Inflammatory macrophage treated with lipopolysaccharide for 4 hours (primary cell): ENCODE measurements at regions not wholly inside any gene's neighbourhood (a gene's known extent, or its start where the extent isn't known, plus 50 kb on each side); places are given as distances from the start of the nearest gene placed in this dataset.
"Not testable (repeated sequence)": the region's sequence is repeated elsewhere in the genome, so short reads cannot be mapped to it uniquely, and the experiment has no call there.

ENCODE experiments used
- DNase-seq: peaks from one replicate; pipeline ENCODE4 v3.0.0-alpha.2; 2020

DNA sequence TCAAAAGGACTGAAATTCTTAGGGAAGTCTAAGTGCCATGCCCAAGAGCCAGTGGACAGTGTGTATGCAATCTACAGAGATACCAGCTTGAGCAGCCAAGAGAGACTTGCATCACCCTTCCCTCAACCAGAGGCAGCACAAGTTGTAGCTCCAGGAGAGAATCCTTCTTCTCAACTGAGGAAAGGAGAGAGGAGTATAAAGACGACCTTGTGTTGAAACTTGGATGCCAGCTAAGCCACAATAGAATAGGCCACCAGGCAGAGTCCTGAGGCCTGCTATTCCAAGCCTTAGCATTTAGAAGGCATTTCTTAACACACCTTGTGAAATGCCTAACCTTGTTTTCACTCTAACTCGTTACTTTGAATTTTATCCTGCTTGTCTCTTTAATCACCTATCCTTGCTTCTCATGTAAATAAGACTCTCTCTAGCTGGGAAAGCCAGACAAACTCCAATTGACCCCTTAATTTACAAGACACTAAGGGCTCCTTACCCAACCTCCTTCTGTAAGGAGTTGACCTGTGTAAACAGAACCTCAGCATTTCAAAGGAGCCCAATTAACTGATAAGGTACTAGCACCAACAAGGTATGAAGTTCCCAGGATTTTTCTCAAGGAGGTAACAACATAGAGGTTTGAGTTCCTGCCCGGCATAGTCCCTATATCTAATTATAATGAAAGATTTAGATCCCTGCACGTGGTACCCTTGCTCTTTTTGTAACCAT, 738.8 kb downstream of the AMY1C start:
- no peak for DNase-seq

DNA sequence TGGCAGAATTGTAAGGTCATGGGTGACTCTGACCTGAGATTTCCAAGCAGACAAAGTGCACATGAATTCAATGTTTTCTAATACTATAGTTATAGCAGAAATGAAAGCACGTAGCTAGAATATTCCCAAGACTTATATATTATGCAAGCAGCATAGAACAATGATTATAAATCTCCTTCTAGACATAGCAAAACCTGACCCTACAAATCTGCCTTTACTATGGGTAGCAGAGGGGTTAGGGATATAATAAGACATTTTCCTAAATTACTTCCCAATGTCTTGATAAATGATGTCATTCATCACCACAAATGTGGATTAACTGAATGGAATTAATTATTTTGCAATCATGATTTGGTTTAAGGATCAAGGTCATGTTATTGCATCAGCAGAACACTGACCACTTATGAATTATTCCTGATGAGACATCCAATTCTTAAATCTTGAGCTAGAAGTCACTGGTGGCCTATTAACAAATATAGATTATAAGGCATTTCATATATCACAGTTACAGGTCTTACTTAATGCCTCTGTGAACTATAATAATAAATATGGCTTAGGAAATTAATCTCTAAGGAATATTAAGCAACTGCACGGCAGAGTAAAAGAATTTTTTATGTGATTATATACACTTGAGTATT, 776.6 kb downstream of the AMY1C start:
- DNase-seq: no peak

DNA sequence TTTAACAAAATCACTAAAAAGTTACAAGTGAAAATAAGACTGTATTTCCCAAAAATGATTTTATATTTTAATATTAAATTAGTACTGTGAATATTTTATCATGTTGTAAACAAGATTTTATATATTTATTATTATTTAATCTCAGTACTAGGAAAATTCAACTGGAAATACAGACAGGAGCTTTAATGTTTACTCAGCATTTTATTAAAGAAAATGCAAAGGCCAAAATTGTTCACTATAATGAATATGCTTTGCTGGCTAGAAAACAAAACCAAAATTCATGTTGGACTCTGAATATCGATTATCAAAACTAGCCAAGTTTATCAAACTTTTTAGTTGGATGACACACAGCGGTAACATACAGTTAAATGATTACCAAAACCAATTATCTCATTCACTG, 782.3 kb downstream of the AMY1C start:
- no peak for DNase-seq

DNA sequence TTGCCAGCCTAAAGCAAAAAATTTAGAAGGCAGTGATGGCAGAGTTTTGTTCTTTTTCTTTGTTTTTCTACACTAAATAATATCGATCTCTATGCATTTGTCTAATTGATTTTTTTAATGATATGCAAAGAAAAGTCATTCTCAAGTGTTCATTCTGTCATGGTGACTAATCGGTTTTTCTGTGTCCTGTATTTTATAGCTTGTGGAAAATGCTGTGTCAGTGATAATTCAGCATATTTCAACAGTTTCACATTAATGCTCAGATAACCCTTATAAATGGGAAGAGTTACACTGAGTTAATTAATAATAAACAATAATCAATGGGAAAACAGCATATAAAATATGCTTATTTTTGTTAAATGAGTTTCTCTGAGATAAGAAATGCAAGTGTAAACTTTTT, 824.9 kb downstream of the AMY1C start:
- DNase-seq: no peak

DNA sequence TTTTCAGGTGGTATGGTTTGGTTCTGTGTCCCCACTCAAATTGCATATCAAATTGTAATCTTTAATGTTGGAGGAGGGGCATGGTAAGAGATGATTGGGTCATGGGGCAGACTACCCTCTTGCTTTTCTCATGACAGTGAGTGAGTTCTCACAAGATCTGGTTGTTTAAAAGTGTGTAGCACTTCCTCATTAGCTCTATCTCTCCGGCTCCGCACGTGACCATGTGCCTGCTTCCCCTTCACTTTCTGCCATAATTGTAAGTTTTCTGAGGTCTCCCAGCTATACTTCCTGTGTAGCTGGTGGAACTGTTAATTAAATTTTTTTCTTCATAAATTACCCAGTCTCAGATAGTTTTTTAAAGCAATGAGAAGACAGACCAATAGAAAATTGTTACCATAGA, 843.2 kb downstream of the AMY1C start:
- no peak for DNase-seq

DNA sequence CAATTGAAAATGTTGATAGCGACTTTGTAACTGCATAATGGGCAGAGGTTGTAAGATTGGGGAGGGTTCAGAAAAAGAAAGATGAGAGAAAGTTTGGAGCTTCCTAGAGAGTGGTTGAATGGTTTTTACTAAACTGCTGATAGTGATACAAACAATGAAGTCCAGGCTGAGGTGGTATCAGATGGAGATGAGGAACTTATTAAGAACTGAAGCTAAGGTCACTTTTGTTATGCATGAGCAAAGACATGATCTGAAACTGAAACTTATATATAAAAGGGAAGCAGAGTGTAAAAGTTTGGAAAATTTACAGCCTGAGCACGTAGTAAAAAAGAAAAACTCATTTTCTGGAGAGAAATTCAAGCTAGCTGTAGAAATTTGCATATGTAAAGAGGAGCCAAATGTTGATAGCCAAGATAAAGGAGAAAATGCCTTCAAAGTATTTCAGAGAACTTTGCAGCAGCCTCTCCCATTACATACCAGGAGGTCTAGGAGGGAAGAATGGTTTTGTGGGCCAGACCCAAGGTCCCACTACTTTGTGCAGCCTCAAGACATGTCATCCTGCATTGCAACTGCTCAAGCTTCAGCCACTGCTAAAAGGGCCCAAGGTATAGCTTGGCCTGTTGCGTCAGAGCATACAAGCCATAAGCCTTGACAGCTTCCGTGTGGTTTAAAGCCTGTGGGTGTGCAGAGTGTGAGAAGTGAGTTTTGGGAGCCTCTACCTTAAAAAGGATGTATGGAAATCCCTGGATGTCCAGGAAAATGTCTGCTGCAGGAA, 843.9 kb downstream of the AMY1C start:
- no peak for DNase-seq

DNA sequence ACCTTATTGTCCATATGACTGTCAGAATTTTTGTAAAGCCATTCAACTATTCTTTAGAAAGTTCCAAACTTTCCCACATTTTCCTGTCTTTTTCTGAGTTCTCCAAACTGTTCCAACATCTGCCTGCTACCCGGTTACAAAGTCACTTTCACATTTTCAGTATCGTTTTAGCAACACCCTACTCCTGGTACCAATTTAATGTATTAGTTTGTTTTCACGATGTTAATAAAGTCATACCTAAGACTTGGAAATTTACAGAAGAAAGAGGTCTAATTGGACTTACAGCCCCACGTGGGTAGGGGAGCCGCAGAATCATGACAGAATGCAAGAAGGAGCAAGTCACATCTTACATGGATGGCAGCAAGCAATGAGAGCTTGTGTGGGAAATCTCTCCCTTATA, 867.8 kb downstream of the AMY1C start:
- no peak for DNase-seq

DNA sequence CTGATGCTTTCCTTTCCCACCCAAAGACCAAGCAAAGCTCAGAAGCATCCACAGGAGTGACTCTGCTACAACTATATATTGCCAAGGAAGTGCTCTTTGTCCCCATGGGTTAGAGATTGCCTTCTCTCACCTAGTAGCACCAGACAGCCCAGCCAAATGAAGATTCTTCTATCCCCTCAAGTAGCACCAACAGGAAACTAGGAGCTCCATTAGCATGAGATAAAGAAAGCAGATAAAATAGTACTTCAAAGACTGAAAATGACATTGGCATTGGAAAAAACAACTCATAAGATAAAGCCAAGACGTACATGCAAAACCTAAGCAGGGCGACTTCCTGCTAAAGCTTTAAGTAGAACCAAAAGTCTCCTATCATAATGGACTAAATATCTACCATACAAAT, 871.5 kb downstream of the AMY1C start:
- no peak for DNase-seq

DNA sequence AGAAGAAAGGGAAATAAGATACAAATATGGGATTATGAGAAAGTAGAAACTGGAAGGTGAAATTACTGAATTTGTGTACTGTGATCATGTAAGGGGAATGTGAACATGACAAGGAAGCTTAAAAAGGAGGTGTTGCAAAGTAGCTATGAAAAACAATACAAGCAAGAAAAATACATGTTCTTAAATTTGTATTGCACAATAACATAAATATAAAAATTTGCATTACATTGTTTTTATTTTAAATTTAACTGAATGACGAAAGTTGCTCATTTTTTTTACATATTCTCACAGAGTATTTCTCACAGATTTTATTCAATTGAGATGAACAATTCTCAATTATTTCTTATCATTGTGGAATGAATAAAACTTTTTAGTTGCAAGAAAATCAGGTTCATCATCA, 874.8 kb downstream of the AMY1C start:
- DNase-seq: no peak

DNA sequence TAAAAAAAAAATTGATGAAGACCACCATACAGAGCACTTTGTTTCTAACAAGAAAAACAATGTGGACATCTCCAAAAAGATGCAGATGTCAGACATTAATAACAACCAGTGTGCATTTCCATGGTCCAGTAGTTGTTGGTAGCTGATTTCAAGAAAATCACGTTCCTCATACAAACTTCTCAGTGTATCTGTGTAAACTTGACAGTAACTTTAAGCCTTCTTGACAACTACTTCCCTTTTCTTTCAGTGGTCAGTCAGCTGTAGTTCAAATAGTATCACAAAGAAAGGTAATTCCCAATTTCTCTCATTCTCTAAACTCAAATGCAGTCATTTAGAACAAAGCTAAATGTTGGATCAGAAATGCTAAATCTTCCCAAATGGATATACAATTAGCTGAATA, 879.9 kb downstream of the AMY1C start:
- DNase-seq: no peak

DNA sequence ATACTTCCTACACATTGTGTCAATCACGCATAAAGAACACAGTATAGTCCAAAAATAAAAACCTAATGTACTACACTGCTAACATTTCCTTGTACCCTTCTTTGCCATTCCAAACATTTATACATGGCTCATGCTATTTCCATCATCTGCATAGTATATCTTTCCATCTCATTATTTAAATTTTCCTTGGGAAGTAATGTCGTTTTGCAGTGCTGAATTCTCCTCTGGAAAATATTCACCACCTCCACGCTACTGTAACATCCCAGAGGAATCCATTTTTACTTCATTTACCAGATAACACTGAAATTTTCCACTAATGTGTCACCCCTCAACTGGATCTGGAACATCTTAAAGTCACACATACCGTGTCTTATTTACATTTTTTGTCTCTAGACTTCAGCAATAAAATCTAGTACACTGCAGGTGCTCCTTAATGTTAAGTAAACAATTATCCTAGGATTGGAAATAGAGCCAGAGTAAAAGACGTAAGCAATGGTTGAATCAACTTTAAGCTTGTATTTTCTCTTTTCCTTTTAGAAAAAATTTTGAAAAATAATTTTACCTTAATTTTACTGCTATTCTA, 881.0 kb downstream of the AMY1C start:
- DNase-seq: no peak

DNA sequence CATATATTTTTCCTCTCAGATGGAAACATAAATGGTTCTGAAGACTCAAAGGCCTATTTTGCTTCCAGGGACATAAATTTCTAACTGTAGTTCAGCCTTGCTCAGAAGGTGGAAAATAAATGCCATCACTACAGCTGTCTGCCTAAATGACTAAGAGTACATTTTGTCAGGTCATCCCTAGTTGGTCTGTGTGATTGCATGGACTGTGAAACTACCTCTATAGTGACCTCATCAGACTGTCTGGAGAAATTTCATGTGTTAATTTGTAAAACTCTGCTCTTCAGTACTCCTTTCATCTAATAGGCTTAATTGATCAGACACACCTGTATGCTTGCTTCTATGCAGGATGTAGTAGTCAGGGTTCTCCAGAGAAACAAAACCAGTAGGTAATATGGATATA, 886.9 kb downstream of the AMY1C start:
- DNase-seq: no peak

DNA sequence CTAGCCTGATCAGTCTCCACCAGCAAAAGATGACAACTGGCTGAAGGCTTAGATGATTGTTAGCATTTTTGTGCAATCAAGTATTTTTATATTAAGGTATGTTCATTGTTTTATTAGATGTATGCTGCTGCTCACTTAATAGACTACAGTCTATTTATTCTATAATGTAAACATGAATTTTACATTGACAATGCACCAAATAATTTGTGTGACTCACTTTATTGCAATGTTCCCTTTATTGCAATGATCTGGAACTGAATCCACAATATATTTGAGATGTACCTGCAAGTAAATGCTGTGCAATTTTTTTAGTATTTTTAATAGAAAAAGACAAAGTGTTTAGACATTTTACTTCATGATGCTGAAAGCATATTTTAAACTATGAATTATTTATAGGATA, 896.5 kb downstream of the AMY1C start:
- no peak for DNase-seq

DNA sequence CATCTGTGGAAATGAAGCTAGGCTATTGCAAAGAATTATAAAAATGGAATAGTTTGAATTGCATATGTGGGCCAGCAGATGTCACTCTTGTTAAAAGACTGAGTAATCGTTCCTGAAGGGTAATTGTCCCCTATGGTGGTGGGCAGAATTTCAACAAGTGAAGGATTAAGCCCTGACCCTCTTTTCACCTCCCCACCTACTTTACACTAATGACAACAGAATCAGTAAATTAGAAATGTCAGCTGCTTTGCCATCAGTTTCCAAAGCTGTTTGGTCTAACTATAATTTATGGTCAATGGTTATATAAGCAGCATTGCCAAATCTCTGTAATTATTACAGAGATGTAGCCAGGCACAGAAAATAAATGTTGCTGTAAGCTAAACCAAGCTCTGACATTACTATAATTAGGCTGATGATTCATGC, 898.6 kb downstream of the AMY1C start:
- DNase-seq: no peak

DNA sequence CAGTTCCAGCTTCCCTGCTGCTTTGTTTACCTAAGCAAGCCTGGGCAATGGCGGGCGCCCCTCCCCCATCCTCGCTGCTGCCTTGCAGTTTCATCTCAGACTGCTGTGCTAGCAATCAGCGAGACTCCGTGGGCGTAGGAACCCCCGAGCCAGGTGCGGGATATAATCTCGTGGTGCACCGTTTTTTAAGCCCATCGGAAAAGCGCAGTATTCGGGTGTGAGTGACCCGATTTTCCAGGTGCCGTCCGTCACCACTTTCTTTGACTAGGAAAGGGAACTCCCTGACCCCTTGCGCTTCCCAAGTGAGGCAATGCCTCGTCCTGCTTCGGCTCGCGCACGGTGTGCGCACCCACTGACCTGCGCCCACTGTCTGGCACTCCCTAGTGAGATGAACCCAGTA, 914.7 kb downstream of the AMY1C start:
- DNase-seq: not testable (repeated sequence)

DNA sequence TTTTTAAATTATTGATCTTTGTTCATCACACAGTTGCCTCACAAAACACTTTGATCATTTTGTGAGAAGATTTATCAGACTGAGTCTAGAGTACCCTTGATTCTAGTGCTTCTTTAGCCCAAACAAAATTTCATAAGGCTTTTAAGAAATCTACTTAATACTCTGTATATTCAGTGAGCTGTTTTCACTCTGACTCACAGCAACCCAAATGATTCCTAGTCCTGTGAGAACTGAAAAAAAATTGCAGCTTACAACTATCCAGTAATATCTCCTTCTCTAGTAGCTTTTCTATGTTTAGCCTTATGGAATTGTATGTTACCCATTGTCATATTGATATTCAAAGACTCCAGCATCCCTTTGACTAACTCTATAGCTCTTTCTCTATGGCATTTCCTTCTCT, 915.6 kb downstream of the AMY1C start:
- no peak for DNase-seq

DNA sequence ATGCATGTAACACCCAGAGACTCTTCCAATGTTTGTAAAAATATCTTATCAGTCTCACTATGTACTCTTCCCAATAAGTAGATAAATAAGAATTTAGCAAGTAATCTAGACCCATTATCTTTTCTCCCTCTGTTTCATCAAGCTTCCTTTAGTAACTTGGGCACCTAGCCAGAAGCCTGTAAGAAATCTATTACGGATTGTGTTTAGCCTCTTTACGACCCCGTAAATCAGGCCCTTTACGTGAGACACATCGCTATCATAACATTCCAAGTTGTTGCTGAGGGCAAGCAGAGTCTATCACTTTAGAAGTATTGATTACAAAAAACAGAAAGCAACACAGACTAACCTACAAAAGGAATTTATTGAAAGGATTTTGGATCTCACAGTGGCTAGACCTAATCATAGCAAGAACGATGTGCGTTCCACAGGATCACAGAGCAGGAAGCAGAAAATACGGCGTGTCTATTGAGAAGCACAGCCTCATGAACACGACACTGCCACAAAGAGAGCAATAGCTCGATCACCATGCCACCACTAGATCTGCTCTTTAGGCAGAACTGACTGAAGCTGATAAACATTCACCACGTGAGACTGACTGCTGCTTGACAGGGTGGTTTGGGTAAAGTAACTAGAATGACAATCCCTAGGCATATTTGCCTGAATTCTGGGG, 922.1 kb downstream of the AMY1C start:
- no peak for DNase-seq

DNA sequence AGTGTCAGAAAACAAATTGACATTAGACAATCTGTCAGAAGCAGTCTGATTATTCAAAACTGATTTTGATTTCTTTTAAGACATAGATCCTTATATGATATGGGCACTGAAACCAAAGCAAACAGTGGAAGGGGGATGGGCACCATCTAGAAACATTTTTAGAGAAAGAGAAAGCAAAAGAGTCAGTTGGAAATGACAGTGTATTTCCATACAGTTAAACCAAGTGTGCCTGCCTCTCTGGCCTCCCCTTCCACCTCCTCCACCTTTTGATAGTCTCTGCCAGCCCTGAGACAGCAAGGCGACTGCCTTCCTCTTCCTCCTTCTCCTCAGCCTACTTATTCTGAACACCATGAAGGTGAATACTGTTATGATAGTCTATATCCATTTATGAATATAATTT, 949.7 kb downstream of the AMY1C start:
- no peak for DNase-seq

DNA sequence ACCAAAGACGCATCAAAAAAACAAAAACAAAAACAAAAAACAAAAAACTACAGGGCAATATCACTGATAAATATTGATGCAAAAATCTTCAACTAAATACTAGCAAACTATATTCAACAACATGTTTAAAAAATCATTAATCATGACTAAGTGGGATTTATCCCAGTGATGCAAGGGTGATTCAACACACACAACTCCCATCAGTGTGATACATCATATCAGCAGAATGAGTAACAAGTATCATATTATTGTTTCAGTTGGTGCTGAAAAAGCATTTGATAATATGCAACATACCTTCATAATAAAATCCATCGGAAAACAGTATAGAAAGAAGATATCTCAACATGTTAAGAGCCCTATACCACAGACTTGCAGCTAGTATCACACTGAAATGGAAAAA, 953.0 kb downstream of the AMY1C start:
- no peak for DNase-seq

DNA sequence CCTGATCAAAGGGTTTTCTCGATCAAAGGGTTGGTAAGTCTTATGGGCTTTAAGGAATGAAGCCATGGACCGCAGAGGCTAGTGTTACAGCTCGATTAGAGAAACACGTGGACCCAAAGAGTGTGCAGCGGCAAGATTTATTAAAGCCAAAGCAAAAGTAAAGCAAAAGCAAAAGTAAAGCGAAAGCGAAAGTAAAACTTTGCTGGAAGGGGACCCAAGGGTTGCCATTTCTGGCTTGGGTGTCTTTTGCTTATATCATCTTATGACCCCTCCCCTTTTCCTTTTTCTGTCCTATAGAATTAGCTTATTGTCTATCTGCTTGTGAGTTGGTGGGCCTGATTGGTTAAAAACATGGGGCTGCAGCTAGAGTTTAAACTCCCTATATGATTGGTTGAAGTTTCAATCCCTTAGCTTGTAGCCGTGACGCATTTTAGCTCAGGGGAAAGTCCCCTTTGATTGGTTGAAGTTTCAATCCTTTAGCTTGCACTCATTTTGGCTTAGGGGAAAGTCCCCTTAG, 957.0 kb downstream of the AMY1C start:
- DNase-seq: peak; percentile 14

DNA sequence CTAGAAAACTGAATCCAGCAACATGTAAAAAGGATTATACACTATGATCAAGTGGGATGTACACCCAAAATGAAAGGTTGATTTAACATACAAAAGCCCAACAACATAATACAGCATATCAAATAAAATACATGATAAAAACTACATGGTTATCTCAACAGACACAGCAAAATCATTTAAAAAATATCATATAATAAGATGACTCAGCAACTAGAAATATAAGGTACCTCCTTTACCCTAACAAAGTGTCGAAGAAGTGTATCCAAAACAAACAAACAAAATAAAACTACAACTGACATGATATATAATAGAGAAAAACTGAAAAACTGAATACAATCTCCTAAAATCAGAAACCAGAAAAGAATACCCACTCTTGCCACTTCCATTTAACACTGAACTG, 969.1 kb downstream of the AMY1C start:
- no peak for DNase-seq

DNA sequence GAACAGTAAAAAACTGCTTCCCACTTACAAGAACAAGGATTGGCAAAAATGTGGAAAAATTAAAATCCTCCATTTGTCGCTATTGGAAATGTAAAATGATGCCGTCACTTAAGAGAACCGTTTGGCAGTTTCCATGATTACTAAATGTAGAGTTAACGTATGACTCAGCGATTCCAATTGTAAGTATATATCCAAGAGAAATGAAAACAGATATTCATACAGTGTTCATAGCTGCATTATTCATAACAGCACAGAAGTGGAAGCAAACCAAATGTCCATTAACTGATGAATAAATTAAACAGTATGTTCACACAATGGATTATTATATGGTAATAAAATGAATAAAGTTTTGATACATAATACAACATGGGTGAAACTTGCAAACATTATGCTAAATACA, 971.0 kb downstream of the AMY1C start:
- no peak for DNase-seq

DNA sequence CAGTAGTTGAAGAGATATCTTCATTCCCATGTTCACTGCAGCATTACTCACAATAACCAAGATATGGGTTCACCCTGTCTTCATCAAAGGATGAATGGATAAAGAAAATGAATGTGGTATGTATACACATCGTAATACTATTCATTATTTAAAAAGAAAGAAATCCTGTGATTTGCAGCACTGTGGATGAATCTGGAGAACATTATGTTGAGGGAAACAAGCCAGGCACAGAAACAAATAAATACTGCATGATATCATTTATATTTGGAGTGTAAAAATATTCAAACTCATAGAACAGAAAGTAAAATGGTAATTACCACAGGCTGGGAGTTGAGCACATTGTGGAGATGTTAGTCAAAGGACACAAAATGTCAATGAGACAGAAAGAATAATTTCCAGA, 977.2 kb downstream of the AMY1C start:
- DNase-seq: no peak
